H9 (cell line): ENCODE measurements at regions not wholly inside any gene's neighbourhood (a gene's known extent, or its start where the extent isn't known, plus 50 kb on each side); places are given as distances from the start of the nearest gene placed in this dataset.

ENCODE experiments used
- DNase-seq: peaks from one replicate; pipeline ENCODE4 v3.0.0-alpha.2; 2017
- H2AFZ ChIP-seq: one replicate; pipeline ENCODE4 v1.6.1; 2013; ENCODE audit warnings: mild to moderate bottlenecking, low read length, control low read depth, moderate library complexity
- H2AK5ac ChIP-seq: 2 replicates; pipeline ENCODE4 v1.6.1; 2013; ENCODE audit warnings: low read length, control low read depth, mixed read lengths; ENCODE audit not compliant: insufficient read length
- H2BK120ac ChIP-seq: one replicate; pipeline ENCODE4 v1.6.1; 2013; ENCODE audit warnings: low read depth, mild to moderate bottlenecking, low read length, control low read depth, inconsistent platforms; ENCODE audit not compliant: poor library complexity, severe bottlenecking
- H2BK12ac ChIP-seq: 2 replicates; pipeline ENCODE4 v1.6.1; 2013; ENCODE audit warnings: low read length, control low read depth, mixed read lengths, low read depth; ENCODE audit not compliant: insufficient read length
- H2BK15ac ChIP-seq: 2 replicates; pipeline ENCODE4 v1.6.1; 2013; ENCODE audit warnings: low read depth, low read length, control low read depth
- H2BK20ac ChIP-seq: one replicate; pipeline ENCODE4 v1.6.1; 2013; ENCODE audit warnings: low read depth, mild to moderate bottlenecking, low read length, control low read depth, inconsistent platforms; ENCODE audit not compliant: poor library complexity, severe bottlenecking
- H2BK5ac ChIP-seq: 2 replicates; pipeline ENCODE4 v1.6.1; 2013; ENCODE audit warnings: low read length, control low read depth, mixed read lengths; ENCODE audit not compliant: insufficient read length
- H3K14ac ChIP-seq: 2 replicates; pipeline ENCODE4 v1.6.1; 2013; ENCODE audit warnings: low read length, control low read depth; ENCODE audit not compliant: insufficient read depth
- H3K18ac ChIP-seq: 2 replicates; pipeline ENCODE4 v1.6.1; 2013; ENCODE audit warnings: low read depth, mild to moderate bottlenecking, mixed read lengths, low read length, control low read depth; ENCODE audit not compliant: insufficient read length
- H3K23ac ChIP-seq: 2 replicates; pipeline ENCODE4 v1.6.1; 2013; ENCODE audit warnings: low read length, control low read depth, mixed read lengths, low read depth; ENCODE audit not compliant: insufficient read length
- H3K23me2 ChIP-seq: 2 replicates; pipeline ENCODE4 v1.6.1; 2013; ENCODE audit warnings: low read depth, mild to moderate bottlenecking, mixed read lengths, low read length, control low read depth; ENCODE audit not compliant: insufficient read length, poor library complexity, severe bottlenecking
- H3K27ac ChIP-seq: 2 replicates; pipeline ENCODE4 v1.5.1; 2013; ENCODE audit warnings: low read length, control low read depth, mixed read lengths, low read depth; ENCODE audit not compliant: insufficient read length
- H3K27me3 ChIP-seq: 2 replicates; pipeline ENCODE4 v1.6.1; 2013; ENCODE audit warnings: low read length, control low read depth, inconsistent platforms; ENCODE audit not compliant: insufficient read depth
- H3K4ac ChIP-seq: 2 replicates; pipeline ENCODE4 v1.6.1; 2013; ENCODE audit warnings: low read depth, mild to moderate bottlenecking, control low read depth, inconsistent platforms, low read length, moderate library complexity
- H3K4me1 ChIP-seq: 2 replicates; pipeline ENCODE4 v1.6.1; 2013; ENCODE audit warnings: low read length, control low read depth, inconsistent platforms; ENCODE audit not compliant: insufficient read depth
- H3K4me2 ChIP-seq: 2 replicates; pipeline ENCODE4 v1.6.1; 2013; ENCODE audit warnings: low read length, control low read depth, mixed read lengths; ENCODE audit not compliant: insufficient read length, insufficient read depth
- H3K56ac ChIP-seq: 2 replicates; pipeline ENCODE4 v1.6.1; 2013; ENCODE audit warnings: low read depth, mild to moderate bottlenecking, mixed read lengths, low read length, control low read depth; ENCODE audit not compliant: insufficient read length
- H3K79me1 ChIP-seq: 2 replicates; pipeline ENCODE4 v1.6.1; 2013; ENCODE audit warnings: low read depth, mild to moderate bottlenecking, moderate library complexity, low read length, control low read depth, inconsistent platforms; ENCODE audit not compliant: insufficient read depth, poor library complexity, severe bottlenecking
- H3K79me2 ChIP-seq: 2 replicates; pipeline ENCODE4 v1.6.1; 2013; ENCODE audit warnings: low read length, control low read depth, inconsistent platforms; ENCODE audit not compliant: insufficient read depth
- H3K9ac ChIP-seq: 2 replicates; pipeline ENCODE4 v1.6.1; 2013; ENCODE audit warnings: low read length, control low read depth, mixed read lengths; ENCODE audit not compliant: insufficient read length; ENCODE audit errors: extremely low read depth
- H3K9me3 ChIP-seq: one replicate; pipeline ENCODE4 v1.6.1; 2013; ENCODE audit warnings: low read depth, low read length, inconsistent platforms; ENCODE audit not compliant: control insufficient read depth
- H3T11ph ChIP-seq: one replicate; pipeline ENCODE4 v1.6.1; 2013; ENCODE audit warnings: mild to moderate bottlenecking, low read length, control low read depth, inconsistent platforms
- H4K20me1 ChIP-seq: one replicate; pipeline ENCODE4 v1.6.1; 2013; ENCODE audit not compliant: control insufficient read depth, insufficient read length, insufficient read depth
- H4K5ac ChIP-seq: 2 replicates; pipeline ENCODE4 v1.6.1; 2013; ENCODE audit warnings: low read depth, mild to moderate bottlenecking, mixed read lengths, low read length, control low read depth; ENCODE audit not compliant: insufficient read length
- H4K8ac ChIP-seq: replicated peaks from 2 replicates; pipeline ENCODE4 v1.6.1; 2013; ENCODE audit warnings: low read length, control low read depth, mixed read lengths, low read depth; ENCODE audit not compliant: insufficient read length
- H4K91ac ChIP-seq: 2 replicates; pipeline ENCODE4 v1.6.1; 2013; ENCODE audit warnings: low read depth, mild to moderate bottlenecking, moderate library complexity, mixed read lengths, low read length, control low read depth; ENCODE audit not compliant: insufficient read length
- H3K27ac Mint-ChIP-seq, 3 experiments: 2 replicates in 2 of 3; 3 replicates in 1 of 3; pipeline ENCODE4 v1.8.0; 2020 to 2021; ENCODE audit warnings: mixed read lengths in 3 of 3, mild to moderate bottlenecking in 1 of 3, moderate library complexity in 1 of 3
- H3K27me3 Mint-ChIP-seq: 2 replicates; pipeline ENCODE4 v1.8.0; 2021; ENCODE audit warnings: low read depth, mild to moderate bottlenecking, moderate library complexity, mixed read lengths
- H3K36me3 Mint-ChIP-seq, 3 experiments: 2 replicates in 2 of 3; 3 replicates in 1 of 3; pipeline ENCODE4 v1.8.0; 2020 to 2021; ENCODE audit warnings: low read depth in 3 of 3, mixed read lengths in 3 of 3; ENCODE audit not compliant: insufficient read depth in 1 of 3
- H3K4me1 Mint-ChIP-seq, 2 experiments: 2 replicates each; pipeline ENCODE4 v1.8.0; 2020; ENCODE audit warnings: mixed read lengths in 2 of 2
- H3K4me3 Mint-ChIP-seq, 2 experiments: 2 replicates in 1 of 2; 3 replicates in 1 of 2; pipeline ENCODE4 v1.8.0; 2020 to 2021; ENCODE audit warnings: mild to moderate bottlenecking in 2 of 2, mixed read lengths in 2 of 2, moderate library complexity in 1 of 2
- H3K9me3 Mint-ChIP-seq, 2 experiments: 2 replicates in 1 of 2; 3 replicates in 1 of 2; pipeline ENCODE4 v1.8.0; 2020; ENCODE audit warnings: mild to moderate bottlenecking in 2 of 2, mixed read lengths in 2 of 2, moderate library complexity in 1 of 2
- CTCF ChIP-seq: fragments of 200-600 bp; sonication (generic); conservative IDR thresholded peaks from 3 replicates; pipeline ENCODE4 v1.8.0; 2021; ENCODE audit warnings: antibody characterized with exemption, mild to moderate bottlenecking
- WGBS: extraction: QIAGEN DNeasy Blood & Tissue Kit; methylation state at CpG from one replicate; pipeline ENCODE4 v1.1.7; 2013; ENCODE audit warnings: missing lambda C conversion rate, low lambda C conversion rate, mixed read lengths; ENCODE audit not compliant: insufficient read length; ENCODE audit errors: extremely low coverage; 5-methylcytosine and 5-hydroxymethylcytosine counted together

GRCh38 chr10:77721815-77722214 is 84.2 kb upstream of the KCNMA1 start:
- Histone ChIP-seq H2BK15ac (no peak overlapping the region), H3K4me2 (no peak overlapping the region), H3K56ac (no peak overlapping the region), H4K5ac (no peak overlapping the region), H3K14ac (no peak overlapping the region), H2AFZ (no peak overlapping the region), H3K23me2 (no peaks in the 10 kb centered on the region), H2BK5ac (no peak overlapping the region), H4K20me1 (no peaks in the 10 kb centered on the region), H3K18ac (no peak overlapping the region), H3T11ph (no peak overlapping the region), H2AK5ac (no peak overlapping the region), H2BK12ac (no peak overlapping the region), H3K9ac (no peak overlapping the region), H2BK120ac (no peak overlapping the region), H3K79me1 (no peaks in the 10 kb centered on the region), H3K23ac (no peak overlapping the region), H3K4me1 (peaks cover 2% of the 10 kb centered on the region; the same call in 1 of the 2 replicates), H3K4ac (no peak overlapping the region), H3K27ac (no peak overlapping the region), H4K91ac (no peak overlapping the region), H2BK20ac (no peak overlapping the region), H3K79me2 (no peaks in the 10 kb centered on the region), H3K9me3 (no peaks in the 10 kb centered on the region), H4K8ac (no peak overlapping the region), H3K27me3 (no peaks in the 10 kb centered on the region)
- Mint-ChIP-seq H3K27me3 (no peaks in the 10 kb centered on the region; the same call in 1 of the 2 replicates), H3K9me3 (no peaks in the 10 kb centered on the region; a peak in 1 of 5 replicates), H3K36me3 (no peaks in the 10 kb centered on the region), H3K4me3 (no peak overlapping the region), H3K27ac (no peak overlapping the region), H3K4me1 (peaks cover 13 to 22% of the 10 kb centered on the region in 2 experiments)
- no CpG with 5 or more reads among the region's 3 CpGs for WGBS
- no peak for DNase-seq
- TF ChIP-seq CTCF, result no peak
